ENCODE measurements at regions not wholly inside any gene's neighbourhood (a gene's known extent, or its start where the extent isn't known, plus 50 kb on each side); places are given as distances from the start of the nearest gene placed in this dataset.

DNA sequence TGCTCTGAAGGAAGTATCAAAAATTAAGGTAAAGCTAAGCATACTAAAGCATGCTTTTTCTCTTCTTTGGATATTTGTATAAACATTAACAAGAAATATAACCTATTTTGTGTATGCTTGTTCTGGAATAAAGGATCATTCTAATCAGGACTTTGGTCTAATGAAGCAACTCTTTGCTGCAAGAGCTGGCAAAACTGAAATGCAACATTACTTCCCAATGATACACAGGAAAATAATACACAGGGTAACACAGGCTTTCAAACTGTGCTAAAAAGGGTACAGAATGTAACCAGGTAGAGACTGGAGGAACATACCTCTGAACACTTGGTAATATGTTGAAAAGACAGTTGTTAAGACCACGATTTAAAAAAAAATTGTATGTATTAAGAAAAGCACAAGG, 222.5 kb upstream of the DIO2 start:
- TF ChIP-seq, protein P1, sequence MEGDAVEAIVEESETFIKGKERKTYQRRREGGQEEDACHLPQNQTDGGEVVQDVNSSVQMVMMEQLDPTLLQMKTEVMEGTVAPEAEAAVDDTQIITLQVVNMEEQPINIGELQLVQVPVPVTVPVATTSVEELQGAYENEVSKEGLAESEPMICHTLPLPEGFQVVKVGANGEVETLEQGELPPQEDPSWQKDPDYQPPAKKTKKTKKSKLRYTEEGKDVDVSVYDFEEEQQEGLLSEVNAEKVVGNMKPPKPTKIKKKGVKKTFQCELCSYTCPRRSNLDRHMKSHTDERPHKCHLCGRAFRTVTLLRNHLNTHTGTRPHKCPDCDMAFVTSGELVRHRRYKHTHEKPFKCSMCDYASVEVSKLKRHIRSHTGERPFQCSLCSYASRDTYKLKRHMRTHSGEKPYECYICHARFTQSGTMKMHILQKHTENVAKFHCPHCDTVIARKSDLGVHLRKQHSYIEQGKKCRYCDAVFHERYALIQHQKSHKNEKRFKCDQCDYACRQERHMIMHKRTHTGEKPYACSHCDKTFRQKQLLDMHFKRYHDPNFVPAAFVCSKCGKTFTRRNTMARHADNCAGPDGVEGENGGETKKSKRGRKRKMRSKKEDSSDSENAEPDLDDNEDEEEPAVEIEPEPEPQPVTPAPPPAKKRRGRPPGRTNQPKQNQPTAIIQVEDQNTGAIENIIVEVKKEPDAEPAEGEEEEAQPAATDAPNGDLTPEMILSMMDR (IDR thresholded peaks at IDR 0.05; ENCODE audit: insufficient read depth, low read length, poor library complexity, severe bottlenecking), result no peak
- no peak for TF ChIP-seq EZH2phosphoT487 (conservative IDR thresholded peaks at IDR 0.05; ENCODE audit: low read length)
